Hematopoietic multipotent progenitor cell treated with erythropoietin and hydrocortisone succinate and interleukin-3 and kit ligand, for 4 days (in vitro differentiated cells): ENCODE measurements at regions not wholly inside any gene's neighbourhood (a gene's known extent, or its start where the extent isn't known, plus 50 kb on each side); places are given as distances from the start of the nearest gene placed in this dataset.
A peak's percentile ranks its signal among the peaks of the same experiment; 100 is the strongest.

ENCODE experiments used
- DNase-seq: peaks from one replicate; pipeline ENCODE4 v3.0.0-alpha.2; 2015

GRCh38 chr1:55947446-55947845 lies 631.9 kb downstream of the PLPP3 start:
- no peak for DNase-seq

DNA sequence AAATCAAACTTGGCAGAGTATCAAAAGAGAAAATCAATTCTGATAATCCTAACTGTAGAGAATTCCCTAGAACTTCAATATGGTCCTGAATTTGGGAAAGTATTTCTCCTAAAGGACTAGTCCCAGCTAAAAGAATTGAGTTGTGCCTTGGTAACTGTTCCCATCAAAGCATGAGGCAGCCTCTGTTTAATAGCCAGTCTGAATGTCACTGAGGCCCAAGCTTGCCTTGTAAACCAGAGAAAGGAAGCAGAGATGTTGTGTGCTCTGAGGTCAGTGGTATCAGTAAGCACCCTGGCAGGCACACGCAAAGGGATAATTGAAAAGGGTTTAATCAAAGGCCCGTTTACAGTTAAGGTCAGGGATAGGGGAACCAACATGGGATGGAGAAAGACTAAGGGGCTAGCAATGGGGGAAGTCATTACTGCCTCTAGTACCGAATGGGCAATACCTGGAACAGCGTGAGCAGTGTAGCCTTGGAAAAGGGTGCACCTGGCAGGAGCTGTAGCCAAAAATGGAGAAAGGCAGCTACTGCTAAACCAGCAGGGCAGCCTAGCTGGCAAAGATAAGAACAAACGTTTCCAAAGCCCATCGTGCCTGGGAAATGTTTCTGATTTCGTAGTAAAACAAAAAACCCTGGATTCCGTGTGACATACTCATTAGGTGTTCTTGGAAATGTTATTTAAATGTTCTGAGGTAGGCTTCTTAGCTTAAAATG lies 635.5 kb downstream of the PLPP3 start:
- DNase-seq, result no peak

DNA sequence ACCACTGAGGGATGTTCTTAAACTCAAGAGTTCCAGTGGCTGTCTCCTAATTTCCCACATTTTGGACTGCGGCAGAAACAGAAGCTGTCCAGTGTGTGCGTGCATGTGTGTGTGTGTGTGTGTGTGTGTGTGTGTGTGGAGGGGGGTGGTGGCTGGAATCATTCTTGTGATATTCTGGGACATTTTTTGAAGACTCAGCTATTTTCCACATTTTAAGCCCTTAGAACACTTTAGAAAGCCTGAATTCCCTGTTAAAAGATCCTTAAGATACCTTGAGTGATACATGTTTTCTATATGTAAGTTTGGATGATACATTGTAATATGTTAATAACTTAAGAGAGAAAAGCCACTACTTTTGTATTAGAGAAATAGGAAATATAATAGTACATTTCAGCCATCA lies 636.4 kb downstream of the PLPP3 start:
- DNase-seq, result no peak

DNA sequence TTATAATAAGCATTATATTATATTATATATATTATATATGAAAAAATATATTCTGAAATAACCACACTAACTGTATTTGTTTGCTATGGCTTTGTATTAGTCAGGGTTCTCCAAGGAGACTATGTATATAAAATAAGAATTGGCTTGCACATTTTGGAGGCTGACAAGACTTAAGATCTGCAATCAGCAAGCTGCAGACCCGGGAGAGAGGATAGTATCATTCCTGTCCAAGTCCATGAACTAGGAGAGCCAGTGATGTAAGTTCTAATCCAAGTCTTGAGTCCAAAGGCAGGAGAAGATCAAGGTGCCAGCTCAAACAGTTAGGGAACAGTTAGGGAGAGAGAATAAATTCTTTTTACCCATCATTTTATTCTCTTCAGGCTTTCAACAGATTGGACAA lies 639.5 kb downstream of the PLPP3 start:
- DNase-seq, result no peak

GRCh38 chr1:55938861-55939260 lies 640.5 kb downstream of the PLPP3 start:
- DNase-seq, result no peak

GRCh38 chr1:55938376-55938850 lies 641.0 kb downstream of the PLPP3 start:
- DNase-seq, result no peak

DNA sequence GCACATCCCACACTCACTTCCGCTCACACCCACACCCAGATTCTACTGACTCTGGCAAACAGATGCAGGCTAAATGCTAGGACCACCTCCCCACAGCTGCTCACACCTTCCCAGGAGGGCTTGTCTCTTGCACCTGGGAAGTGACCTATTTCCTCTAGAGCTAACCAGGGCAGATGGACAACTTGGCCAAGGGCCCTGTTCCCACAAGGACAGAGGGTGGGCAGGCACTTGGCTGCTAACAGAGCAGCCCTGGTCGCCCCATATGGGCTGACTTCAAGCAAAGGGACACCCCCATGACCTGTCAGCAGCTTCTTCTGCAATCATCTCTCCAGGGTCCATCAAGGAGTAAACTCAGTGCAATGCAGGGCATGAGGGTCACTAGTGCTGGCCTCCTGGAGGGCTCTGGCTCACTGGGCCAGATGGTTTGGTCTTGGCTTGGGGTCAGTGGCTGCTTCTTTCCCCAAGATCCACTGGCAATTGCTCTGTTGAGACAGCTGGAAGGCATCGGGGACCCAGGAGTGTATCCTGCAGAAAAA lies 641.5 kb downstream of the PLPP3 start:
- DNase-seq, result no peak

GRCh38 chr1:55935236-55935635 lies 644.1 kb downstream of the PLPP3 start:
- no peak for DNase-seq

GRCh38 chr1:55932402-55932801 lies 647.0 kb downstream of the PLPP3 start:
- no peak for DNase-seq

DNA sequence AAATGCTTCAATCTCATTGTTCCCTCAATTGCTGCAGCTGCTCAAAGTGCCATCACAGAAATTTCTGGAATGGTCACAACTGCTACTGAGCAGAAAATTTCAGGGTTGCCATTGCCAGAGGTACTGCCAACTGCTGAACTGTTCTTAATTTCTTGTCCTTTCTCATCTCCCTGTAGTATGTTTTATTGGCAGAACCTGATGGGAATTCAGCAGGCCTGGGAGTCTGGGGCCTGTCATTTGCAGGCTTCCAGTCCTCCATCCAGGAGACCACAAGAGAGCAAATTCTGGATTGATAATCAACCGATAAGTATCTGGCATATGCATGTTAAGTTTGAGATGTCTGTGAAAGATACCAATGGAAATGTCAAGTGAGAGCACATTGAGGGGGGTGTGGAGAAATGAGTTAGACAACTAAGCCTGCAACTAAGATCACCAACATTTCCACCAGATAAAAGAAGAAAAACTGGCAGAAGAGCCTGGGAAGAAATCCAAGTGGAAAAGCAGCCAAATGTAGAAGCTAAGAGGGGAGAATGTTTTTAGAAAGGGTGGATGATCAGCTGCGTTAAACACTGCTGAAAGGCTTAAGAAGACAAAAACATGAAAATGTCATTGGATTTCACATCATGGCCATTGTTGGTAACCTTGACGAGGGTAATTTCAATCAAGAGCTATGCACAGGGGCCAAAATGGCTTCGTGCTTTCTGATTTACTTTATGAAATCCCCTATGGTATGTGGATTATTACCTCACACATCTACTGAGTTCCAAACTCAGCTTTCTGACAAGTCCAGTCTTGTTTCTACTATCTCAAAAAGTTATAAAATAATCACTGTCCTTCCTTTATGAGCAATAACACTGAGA lies 648.1 kb downstream of the PLPP3 start:
- DNase-seq, result no peak

GRCh38 chr1:55929652-55930051 lies 649.7 kb downstream of the PLPP3 start:
- DNase-seq, result no peak

DNA sequence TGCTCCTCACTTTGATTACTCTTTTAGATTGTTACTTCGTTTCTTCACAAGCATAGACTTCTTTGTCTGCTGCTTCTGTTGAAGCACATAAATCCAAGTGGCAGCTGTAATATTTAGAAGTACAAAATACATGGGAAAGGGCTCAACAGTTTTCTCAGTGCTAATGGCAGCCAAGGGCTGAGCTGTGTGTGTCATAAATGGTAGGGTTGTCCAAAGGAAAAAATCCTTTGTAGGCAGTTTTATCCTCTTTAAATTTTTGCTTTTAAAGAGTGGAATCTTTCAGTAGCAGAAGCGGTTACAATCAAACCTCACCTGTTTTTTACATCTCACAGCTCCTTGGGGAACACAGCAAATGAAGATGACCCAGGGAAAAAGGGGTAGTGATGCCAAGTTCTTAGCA lies 650.8 kb downstream of the PLPP3 start:
- DNase-seq, result no peak

GRCh38 chr1:55927702-55928290 lies 651.6 kb downstream of the PLPP3 start:
- DNase-seq, result no peak

DNA sequence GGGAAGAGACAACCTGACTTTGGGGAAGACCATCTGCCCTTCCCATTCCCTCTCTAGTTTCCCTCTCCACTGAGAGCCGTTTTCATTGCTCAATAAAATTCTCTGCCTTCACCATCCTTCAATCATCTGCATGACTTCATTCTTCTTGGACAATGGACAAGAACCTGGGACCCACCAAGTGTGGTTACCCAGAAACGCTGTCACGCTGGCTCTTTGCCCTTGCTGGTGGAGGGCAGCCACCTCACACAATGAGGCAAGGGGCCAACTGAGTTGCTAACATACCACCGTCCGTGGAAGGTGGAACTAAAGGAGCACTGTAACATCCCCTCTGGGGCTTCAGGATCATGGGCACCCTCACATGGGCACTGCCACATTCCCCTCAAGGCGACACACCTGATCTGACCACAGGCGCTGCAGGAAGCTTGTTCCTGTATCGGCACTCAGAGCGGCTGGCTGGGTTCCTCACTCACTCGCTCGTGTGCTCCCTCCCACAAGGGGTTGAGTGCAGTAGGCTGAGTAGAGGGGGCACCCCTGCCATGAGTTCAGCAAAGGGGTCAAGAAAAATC lies 652.4 kb downstream of the PLPP3 start:
- no peak for DNase-seq

- no peak for DNase-seq
These were observed 662.5 kb downstream of the PLPP3 start for GRCh38 chr1:55916907-55917306.

GRCh38 chr1:55916481-55916880 lies 662.9 kb downstream of the PLPP3 start:
- no peak for DNase-seq

DNA sequence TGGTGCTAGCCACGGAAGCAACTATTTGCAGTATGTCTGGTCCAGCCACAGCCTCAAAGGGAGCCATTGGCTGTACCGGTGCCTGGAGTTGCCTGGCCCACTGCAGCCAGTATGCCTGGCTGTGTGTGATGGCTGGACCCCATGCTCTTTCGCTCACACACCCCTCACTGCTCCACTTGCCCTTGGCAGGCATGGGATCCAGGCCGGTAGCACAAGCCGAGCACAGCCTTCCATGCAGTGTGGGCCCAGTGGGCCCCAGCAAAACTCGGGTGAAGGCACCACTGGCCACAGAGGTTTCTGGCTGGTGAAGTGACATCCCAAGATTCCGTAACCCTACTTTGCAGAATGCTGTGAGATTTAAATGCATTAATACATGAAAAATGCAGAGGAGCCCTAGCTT lies 665.8 kb downstream of the PLPP3 start:
- DNase-seq, result no peak

- no peak for DNase-seq
These were observed 666.9 kb downstream of the PLPP3 start for GRCh38 chr1:55912438-55912837.

DNA sequence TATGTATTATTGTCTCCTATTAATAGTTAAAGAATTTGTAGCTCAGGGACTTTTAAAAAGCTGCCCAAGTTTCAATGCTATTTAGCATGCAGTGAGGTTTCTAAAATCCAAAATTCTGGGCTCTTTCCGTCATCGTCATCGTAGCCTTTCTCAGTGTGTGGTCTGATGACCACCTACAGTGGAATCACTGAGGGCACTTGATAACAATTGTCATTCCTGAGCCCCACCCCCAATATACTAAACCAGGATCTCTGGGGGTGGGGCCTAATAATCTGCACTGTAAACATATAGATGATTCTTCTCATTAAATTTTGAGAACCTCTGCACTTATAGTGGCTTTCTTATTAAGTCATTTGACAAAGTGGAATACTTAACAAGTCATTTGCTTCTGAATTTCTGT lies 674.8 kb downstream of the PLPP3 start:
- no peak for DNase-seq

- DNase-seq, result no peak
These were observed 681.2 kb downstream of the PLPP3 start for GRCh38 chr1:55898181-55898580.

DNA sequence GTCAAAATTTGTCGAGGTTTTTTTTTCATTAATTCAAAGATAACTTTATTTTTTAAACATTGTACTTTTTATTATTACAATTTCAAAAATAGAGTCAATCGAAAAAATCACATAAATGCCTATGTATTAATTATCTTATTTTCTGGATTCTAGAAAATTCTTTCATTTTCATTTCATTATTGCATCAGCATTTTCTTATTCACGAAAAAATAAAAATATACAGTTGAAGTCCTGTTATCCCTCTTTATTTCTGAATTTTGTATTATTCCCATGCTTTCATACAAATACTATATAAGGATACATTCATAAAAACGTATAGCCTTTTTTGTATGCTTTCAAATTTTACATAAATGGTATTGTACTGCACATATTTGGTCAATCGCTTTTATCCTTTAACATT lies 681.0 kb upstream of the USP24 start:
- DNase-seq, result no peak

DNA sequence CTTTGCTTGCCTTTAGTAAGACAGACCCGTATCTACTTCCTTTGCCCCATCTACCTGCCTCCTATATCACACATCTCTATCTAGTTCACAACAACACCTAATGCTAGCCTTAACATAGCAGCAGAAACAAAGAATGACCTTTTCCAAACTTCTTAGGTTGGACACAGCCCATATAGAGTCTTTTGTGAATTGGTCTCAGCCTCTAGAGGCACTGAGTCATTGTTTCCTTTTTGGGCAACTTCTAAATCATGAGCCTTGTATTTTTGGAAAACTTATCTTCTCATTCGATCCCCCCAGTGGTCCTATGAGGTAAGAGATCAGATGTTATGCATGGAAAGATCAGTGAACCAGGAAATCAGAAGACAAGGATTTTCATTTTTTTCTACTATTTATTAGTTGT lies 679.4 kb upstream of the USP24 start:
- no peak for DNase-seq

DNA sequence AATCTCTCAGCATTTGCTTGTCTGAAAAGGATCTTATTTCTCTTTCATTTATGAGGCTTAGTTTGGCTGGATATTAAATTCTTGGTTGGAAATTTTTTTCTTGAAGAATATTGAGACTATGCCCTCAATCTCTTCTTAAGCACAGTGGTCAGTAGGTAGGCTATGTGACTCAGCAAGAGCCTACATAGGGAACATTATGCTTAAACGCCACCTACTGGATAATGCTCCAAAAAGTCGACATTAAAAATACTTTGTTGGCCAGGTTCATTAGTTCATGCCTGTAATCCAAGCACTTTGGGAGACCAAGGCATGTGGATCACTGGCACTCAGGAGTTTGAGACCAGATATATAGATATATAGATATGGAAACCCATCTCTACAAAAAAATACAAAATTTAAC lies 678.0 kb upstream of the USP24 start:
- DNase-seq, result peak; percentile 59
